Inferior parietal cortex (tissue), 1 donor: ENCODE measurements at regions not wholly inside any gene's neighbourhood (a gene's known extent, or its start where the extent isn't known, plus 50 kb on each side); places are given as distances from the start of the nearest gene placed in this dataset.
A peak's percentile ranks its signal among the peaks of the same experiment; 100 is the strongest.
"Not testable (repeated sequence)": the region's sequence is repeated elsewhere in the genome, so short reads cannot be mapped to it uniquely, and the experiment has no call there.

Experiments
- DNase-seq: peaks from one replicate; pipeline ENCODE4 v3.0.0-alpha.2; 2016; ENCODE audit errors: extremely low spot score

DNA sequence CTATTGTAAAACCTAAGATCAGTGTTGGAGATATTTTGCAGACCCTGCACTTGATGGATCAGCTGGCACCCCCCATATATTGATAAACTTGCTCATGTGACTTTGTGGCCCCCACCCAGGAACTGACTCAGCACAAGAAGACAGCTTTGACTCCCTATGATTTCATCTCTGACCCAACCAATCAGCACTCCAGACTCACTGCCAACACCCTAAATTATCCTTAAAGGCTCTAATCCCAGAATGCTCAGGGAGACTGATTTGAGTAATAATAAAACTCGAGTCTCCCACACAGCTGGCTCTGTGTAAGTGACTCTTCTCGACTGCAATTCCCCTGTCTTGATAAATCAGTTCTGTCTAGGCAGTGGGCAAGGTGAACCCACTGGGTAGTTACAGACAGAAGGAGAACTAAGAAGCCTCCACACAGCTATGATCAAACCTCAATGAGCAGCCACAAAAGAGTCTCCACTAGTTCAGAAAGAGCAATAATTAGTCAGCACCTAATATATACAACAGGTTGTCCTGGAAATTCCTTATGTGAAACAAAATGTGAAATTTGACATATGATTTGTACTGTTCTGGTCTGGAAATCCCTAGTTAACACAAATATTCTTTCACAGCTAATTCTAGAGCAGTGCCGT lies 52.2 kb downstream of the ACTL7B start:
- no peak for DNase-seq

DNA sequence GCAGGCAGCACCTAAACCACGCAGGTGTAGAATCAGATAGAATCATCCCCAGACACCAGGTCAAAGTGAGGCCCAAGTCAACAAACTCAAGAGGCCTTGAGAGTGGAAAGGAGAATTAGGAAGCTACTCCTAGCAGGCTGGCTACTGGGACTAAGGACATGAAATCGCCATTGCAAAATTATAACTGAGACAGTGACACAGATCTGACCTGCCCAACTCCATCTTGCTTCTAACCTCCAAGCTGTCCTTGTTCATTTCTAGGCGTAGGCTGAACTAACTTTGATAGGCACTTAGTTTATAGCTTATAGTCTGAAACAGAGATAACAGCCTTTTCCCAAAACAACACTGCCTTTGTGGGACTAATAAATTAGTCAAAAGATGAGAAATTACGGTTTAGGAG lies 52.8 kb downstream of the ACTL7B start:
- DNase-seq, result no peak

DNA sequence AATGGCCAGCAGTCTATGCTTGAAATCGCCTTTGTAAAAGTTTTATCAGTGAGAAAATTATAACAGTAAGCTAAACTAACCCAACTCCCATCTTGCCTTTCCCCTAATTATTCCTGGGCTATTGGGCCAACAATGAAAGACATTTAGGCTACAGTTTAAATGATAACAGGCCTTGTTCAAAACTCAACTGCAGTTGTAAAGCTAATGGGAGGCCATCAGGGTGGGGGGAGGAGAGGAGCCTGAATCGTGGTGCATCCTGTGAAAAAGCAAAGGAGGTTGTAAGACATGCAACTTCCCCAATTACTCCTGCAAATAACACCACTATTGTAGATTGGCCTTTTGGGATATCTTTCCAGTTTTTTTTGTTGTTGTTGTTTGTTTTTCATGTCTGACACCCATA lies 53.8 kb downstream of the ACTL7B start:
- no peak for DNase-seq

DNA sequence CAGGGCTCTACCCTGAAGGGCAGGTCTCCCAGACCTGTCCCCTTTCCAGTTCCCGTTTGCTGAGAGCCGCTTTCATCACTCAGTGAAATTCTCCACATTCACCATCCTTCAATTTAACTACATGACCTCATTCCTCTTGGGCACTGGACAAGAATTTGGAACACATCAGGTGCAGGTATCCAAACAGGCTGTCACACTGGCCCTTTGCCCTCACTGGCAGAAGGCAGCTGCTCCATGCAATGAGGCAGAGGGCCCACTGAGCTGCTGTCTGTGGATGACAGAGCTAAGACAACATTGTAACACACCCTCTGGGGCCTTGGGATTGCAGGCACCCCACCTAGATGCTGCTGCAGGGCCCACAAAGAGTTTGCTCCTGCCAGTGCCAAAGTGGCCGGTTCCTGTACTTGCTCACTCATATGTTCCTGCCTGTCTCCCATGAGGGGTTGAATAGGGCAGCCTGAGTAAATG lies 55.1 kb downstream of the ACTL7B start:
- no peak for DNase-seq

GRCh38 chr9:108793573-108793972 lies 62.2 kb downstream of the ACTL7B start:
- DNase-seq, result no peak

DNA sequence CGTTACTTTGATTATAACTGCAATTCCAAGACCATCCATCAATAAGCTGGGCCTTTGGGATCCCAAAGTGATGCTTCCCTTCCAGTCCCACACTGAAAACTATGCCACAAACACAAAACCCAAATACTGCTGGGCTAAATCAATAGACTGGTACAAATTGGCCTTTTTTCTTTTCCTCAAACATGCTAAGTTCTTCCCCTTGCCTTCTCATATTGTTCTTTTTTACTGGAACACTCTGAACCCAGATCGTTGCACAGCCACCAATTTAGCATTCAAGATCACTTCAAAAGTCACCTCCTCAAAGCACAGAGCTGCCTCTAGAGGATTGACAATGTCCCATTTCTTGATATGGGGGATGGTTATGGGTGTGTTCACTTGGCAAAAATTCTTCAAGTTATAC lies 66.0 kb downstream of the ACTL7B start:
- no peak for DNase-seq

GRCh38 chr9:108787690-108788048 lies 68.1 kb downstream of the ACTL7B start:
- no peak for DNase-seq

GRCh38 chr9:108786901-108787689 lies 68.7 kb downstream of the ACTL7B start:
- DNase-seq, result no peak

- no peak for DNase-seq
Observed at GRCh38 chr9:108786322-108786721, 69.5 kb downstream of the ACTL7B start.

DNA sequence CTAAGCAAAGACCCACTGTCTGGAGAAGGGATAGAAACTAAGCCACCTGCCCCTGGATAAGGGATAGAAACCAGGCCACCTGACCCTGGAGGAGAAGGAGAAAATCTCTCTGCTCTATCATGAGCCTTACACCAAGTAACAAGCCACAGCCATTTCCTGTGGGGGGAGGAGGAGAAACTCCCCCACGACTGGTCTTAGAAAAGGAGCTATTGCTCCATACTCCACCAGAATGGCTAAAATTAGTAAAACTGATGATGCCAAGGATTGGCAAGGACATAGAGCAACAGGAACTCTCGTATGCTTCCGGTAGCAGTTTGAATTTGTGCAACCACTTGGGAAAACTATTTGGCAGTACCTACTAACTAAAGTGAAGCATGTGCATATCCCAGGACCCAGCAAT lies 70.8 kb downstream of the ACTL7B start:
- DNase-seq, result no peak

- no peak for DNase-seq
Observed at GRCh38 chr9:108783731-108784495, 71.9 kb downstream of the ACTL7B start.

DNA sequence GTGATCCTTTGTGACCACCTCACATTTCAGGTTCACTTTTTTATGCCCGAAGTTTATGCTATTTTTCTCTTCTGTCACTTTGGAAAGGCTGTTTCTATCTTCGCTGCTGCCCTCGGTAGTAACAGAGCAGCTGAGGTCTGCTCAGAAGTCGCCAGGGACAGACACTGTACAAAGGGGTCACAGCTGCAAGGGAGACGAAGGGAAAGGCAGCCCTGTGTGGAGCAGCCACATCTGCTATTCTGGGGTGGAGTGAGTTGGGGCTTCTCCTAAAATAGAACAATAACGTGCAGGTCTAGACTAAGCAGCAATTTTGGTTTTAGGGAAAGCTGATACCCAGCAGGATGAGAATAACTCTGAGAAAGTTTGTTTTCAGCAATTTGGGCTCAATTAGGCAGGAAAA lies 72.5 kb downstream of the ACTL7B start:
- DNase-seq, result no peak

DNA sequence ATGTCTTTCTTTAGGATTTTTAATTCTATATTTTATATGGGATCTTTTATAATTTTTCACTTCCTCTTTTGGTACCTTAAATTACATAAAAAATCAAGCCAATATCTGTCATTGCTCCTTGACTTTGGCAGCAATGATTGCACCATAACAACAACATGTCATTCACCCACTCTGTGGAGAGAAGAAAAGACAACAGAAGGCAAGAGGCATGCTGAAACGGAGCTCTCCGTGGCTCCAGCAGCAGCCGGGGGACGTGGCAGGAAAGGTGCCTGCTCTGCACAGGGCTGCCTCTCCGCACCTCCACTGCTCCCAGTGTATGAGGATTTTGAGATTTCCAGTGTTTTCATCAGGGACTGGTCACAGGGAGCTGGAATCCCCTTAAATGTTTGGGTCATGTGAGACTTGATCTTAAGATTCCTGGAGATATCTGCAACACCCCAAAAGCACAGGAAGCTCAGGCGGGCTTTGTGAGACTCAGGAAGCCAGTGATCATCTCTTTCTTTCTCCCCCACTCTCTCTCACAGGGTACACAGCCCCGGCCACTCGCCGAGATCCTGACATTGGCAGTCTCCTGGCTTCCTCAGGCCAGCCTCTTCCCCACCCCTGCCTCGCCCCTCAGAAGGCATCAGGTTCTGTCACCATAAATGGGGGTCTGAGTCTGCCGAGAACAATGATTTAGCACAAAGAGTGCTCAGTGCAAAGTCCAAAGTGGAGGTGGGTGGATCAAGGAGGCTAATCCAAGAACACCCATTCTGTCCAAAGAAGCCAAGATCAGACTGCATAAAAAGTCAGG lies 74.6 kb downstream of the ACTL7B start:
- no peak for DNase-seq

- DNase-seq, result peak; percentile 60
Observed at GRCh38 chr9:108779551-108780325, 76.0 kb downstream of the ACTL7B start.

- DNase-seq, result no peak
Observed at GRCh38 chr9:108776920-108777639, 78.7 kb downstream of the ACTL7B start.

GRCh38 chr9:108775901-108776306 lies 79.9 kb downstream of the ACTL7B start:
- DNase-seq, result no peak

- DNase-seq, result not testable (repeated sequence)
Observed at GRCh38 chr9:108774088-108774487, 81.7 kb downstream of the ACTL7B start.

- DNase-seq, result no peak
Observed at GRCh38 chr9:108772301-108772894, 83.4 kb downstream of the ACTL7B start.

GRCh38 chr9:108768744-108769143 lies 87.0 kb downstream of the ACTL7B start:
- DNase-seq, result no peak

DNA sequence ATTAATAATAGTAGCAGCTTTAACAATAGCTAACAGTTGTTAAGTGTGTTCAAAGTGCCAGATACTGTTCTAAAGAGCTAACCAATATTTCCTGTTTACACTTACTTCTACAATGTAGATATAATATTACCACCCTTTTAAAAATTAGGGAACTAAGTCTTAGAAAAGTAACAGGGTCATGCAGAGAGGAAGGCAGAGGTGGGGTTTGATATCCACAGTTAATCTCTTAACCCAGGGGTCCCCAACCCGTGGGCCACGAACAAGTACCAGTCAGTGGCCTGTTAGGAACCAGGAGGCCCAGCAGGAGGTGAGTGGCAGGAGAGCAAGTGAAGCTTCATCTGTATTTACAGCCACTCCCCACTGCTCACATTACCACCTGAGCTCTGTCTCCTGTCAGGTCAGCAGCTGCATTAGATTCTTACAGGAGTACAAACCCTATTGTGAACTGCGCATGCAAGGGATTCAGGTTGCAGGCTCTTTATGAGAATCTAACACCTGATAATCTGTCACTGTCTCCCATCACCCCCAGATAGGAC lies 89.1 kb downstream of the ACTL7B start:
- DNase-seq, result no peak
